ENCODE measurements at regions not wholly inside any gene's neighbourhood (a gene's known extent, or its start where the extent isn't known, plus 50 kb on each side); places are given as distances from the start of the nearest gene placed in this dataset.

DNA sequence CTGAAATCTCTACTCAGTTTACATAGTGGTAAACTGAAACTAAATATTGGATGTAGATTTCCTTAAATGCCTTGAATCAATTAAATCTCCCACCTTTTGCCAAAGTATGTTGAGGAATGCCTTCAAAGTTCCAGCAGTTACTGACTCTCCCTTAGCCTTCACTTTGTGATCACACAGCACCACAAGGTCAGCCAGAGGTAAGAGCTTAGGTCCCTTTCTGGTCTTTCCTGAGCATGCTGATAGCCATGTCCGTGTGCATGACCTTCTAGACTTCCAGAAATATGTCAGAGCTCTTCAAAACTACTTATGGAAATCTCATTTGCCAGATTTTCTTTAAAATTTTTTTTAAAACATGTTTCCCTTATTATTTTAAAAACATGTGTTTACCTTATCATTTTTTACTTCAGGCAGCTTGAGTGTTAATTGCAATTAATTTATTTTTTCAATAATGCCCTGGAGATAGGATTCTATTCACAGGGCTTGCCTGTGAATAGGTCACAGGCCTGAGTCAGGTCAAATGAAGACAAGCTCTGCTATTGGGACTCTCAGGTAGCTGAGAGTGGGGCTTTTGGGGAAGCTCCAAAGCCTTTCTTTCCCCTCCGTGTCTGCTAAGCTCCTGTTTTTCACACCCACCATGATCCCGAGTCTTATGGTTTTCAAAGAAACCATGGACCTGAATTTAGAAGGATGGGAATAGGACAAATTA, 220.5 kb downstream of the CXCL12 start:
- H3K4me2 ChIP-seq = no peak overlapping the region
- H3K4me3 ChIP-seq = no peak overlapping the region
- 0 out of 2 replicates have a peak, but pooled peaks cover 2% of the 10 kb centered on the region for H4K20me1 ChIP-seq (ENCODE audit: insufficient read depth)
- POLR2A ChIA-PET (ENCODE audit: unreplicated experiment) = no interaction called here
- CTCF ChIA-PET = no interaction called here
- H3K9me3 ChIP-seq (ENCODE audit: insufficient read depth, low read depth) = no peaks in the 10 kb centered on the region
- H3K27ac ChIP-seq = no peak overlapping the region
- TF ChIP-seq, protein P1, sequence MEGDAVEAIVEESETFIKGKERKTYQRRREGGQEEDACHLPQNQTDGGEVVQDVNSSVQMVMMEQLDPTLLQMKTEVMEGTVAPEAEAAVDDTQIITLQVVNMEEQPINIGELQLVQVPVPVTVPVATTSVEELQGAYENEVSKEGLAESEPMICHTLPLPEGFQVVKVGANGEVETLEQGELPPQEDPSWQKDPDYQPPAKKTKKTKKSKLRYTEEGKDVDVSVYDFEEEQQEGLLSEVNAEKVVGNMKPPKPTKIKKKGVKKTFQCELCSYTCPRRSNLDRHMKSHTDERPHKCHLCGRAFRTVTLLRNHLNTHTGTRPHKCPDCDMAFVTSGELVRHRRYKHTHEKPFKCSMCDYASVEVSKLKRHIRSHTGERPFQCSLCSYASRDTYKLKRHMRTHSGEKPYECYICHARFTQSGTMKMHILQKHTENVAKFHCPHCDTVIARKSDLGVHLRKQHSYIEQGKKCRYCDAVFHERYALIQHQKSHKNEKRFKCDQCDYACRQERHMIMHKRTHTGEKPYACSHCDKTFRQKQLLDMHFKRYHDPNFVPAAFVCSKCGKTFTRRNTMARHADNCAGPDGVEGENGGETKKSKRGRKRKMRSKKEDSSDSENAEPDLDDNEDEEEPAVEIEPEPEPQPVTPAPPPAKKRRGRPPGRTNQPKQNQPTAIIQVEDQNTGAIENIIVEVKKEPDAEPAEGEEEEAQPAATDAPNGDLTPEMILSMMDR (conservative IDR thresholded peaks at IDR 0.05) = no peak
- TF ChIP-seq EZH2 (IDR thresholded peaks at IDR 0.05; ENCODE audit: low read depth) = no peak
- intact Hi-C loops (cut with micrococcal nuclease; ENCODE audit: unreplicated experiment) = no loop called here
- no peaks in the 10 kb centered on the region for H3K9me2 ChIP-seq (ENCODE audit: insufficient read depth)
- BruUV-seq (replicated peaks) = no TSS peak
- no peaks in the 10 kb centered on the region for H3K79me2 ChIP-seq (ENCODE audit: low read depth)
- no peaks in the 10 kb centered on the region for H3K4me1 ChIP-seq (replicated peaks; ENCODE audit: insufficient read depth)
- H3F3A ChIP-seq (ENCODE audit: insufficient read depth, low read depth) = no peaks in the 10 kb centered on the region
- no peak for DNase-seq
- no peak overlapping the region for H2AFZ ChIP-seq
- H3K36me3 ChIP-seq (ENCODE audit: low read depth) = no peaks in the 10 kb centered on the region
- H3K27me3 ChIP-seq (ENCODE audit: insufficient read depth, low read depth) = peaks cover 16% of the 10 kb centered on the region

DNA sequence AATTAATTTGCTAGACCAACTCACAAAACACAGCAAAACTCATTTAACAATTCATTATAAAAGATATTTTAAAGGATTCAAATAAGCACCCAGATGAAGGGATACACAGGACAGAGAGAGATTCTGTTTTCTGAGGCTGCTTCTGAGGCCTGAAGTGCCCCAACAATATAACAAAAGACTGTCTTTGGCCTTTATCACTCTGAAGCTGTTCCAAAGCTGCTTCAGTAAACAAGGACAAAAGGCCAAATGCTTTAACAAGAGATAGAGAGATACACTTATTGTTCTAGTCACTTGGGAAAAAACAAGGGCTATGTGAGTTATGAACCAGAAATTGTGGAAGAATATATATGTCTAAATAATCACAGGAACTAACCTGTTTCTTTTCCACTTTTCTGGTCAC, 223.7 kb downstream of the CXCL12 start:
- TF ChIP-seq EZH2 (IDR thresholded peaks at IDR 0.05; ENCODE audit: low read depth) = no peak
- TF ChIP-seq, protein P1 (conservative IDR thresholded peaks at IDR 0.05) = no peak
- no peak for DNase-seq
- Histone ChIP-seq H3K4me2 (no peak overlapping the region), H3K4me3 (no peak overlapping the region), H3K9me2 (ENCODE audit: insufficient read depth) (no peaks in the 10 kb centered on the region), H4K20me1 (ENCODE audit: insufficient read depth) (0 out of 2 replicates have a peak, but pooled peaks cover 2% of the 10 kb centered on the region), H3K79me2 (ENCODE audit: low read depth) (no peaks in the 10 kb centered on the region), H3K9me3 (ENCODE audit: insufficient read depth, low read depth) (no peaks in the 10 kb centered on the region), H2AFZ (no peak overlapping the region), H3K27me3 (ENCODE audit: insufficient read depth, low read depth) (no peaks in the 10 kb centered on the region), H3F3A (ENCODE audit: insufficient read depth, low read depth) (no peaks in the 10 kb centered on the region), H3K36me3 (ENCODE audit: low read depth) (no peaks in the 10 kb centered on the region), H3K27ac (no peak overlapping the region), H3K4me1 (replicated peaks; ENCODE audit: insufficient read depth) (no peaks in the 10 kb centered on the region)
- intact Hi-C loops (cut with micrococcal nuclease; ENCODE audit: unreplicated experiment) = no loop called here
- BruUV-seq (replicated peaks) = no TSS peak
- POLR2A ChIA-PET (ENCODE audit: unreplicated experiment) = no interaction called here
- CTCF ChIA-PET = no interaction called here

- H3K27ac ChIP-seq = no peak overlapping the region
- H3F3A ChIP-seq (ENCODE audit: insufficient read depth, low read depth) = no peaks in the 10 kb centered on the region
- no peak overlapping the region for H3K4me3 ChIP-seq
- ChIA-PET POLR2A (ENCODE audit: unreplicated experiment) (no interaction called here), CTCF (no interaction called here)
- no peaks in the 10 kb centered on the region for H3K36me3 ChIP-seq (ENCODE audit: low read depth)
- H3K4me1 ChIP-seq (replicated peaks; ENCODE audit: insufficient read depth) = no peaks in the 10 kb centered on the region
- no TSS peak for BruUV-seq (replicated peaks)
- 0 out of 2 replicates have a peak, but pooled peaks cover under 1% of the 10 kb centered on the region for H3K27me3 ChIP-seq (ENCODE audit: insufficient read depth, low read depth)
- TF ChIP-seq EZH2 (IDR thresholded peaks at IDR 0.05; ENCODE audit: low read depth) = no peak
- TF ChIP-seq, protein P1 (conservative IDR thresholded peaks at IDR 0.05) = no peak
- no peaks in the 10 kb centered on the region for H3K9me2 ChIP-seq (ENCODE audit: insufficient read depth)
- DNase-seq = no peak
- H3K4me2 ChIP-seq = no peak overlapping the region
- intact Hi-C loops (cut with micrococcal nuclease; ENCODE audit: unreplicated experiment) = no loop called here
- H2AFZ ChIP-seq = no peak overlapping the region
- no peaks in the 10 kb centered on the region for H3K9me3 ChIP-seq (ENCODE audit: insufficient read depth, low read depth)
- H3K79me2 ChIP-seq (ENCODE audit: low read depth) = no peaks in the 10 kb centered on the region
- no peaks in the 10 kb centered on the region for H4K20me1 ChIP-seq (ENCODE audit: insufficient read depth)
Measured at GRCh38 chr10:44157574-44157973, 227.3 kb downstream of the CXCL12 start.

Data from PC-9 (cell line).